ENCODE measurements at regions not wholly inside any gene's neighbourhood (a gene's known extent, or its start where the extent isn't known, plus 50 kb on each side); places are given as distances from the start of the nearest gene placed in this dataset.

- TF ChIP-seq, protein P1, sequence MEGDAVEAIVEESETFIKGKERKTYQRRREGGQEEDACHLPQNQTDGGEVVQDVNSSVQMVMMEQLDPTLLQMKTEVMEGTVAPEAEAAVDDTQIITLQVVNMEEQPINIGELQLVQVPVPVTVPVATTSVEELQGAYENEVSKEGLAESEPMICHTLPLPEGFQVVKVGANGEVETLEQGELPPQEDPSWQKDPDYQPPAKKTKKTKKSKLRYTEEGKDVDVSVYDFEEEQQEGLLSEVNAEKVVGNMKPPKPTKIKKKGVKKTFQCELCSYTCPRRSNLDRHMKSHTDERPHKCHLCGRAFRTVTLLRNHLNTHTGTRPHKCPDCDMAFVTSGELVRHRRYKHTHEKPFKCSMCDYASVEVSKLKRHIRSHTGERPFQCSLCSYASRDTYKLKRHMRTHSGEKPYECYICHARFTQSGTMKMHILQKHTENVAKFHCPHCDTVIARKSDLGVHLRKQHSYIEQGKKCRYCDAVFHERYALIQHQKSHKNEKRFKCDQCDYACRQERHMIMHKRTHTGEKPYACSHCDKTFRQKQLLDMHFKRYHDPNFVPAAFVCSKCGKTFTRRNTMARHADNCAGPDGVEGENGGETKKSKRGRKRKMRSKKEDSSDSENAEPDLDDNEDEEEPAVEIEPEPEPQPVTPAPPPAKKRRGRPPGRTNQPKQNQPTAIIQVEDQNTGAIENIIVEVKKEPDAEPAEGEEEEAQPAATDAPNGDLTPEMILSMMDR (IDR thresholded peaks at IDR 0.05) = no peak
- TF ChIP-seq POLR2A (IDR thresholded peaks at IDR 0.05) = no peak
Observed at GRCh38 chr12:89920866-89921265, 212.2 kb upstream of the ATP2B1 start.
